ENCODE measurements at regions not wholly inside any gene's neighbourhood (a gene's known extent, or its start where the extent isn't known, plus 50 kb on each side); places are given as distances from the start of the nearest gene placed in this dataset.
"Not testable (repeated sequence)": the region's sequence is repeated elsewhere in the genome, so short reads cannot be mapped to it uniquely, and the experiment has no call there.

DNA sequence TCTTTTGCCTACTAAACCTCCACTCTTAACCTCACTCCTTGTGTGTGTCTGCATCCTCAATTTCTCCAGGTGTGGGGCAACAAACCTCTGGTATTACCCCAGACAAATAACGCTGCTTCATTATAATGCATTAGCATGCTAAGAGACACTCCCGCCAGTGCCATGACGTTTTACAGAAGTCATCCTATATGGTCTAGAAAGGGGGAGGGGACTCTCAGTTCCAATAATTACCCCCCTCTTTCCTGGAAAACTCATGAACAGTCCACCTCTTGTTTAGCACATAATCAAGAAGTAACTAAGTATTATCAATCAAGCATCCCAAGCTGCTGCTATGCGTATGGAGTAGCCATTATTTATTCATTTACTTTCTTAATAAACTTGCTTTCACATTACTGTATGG is 364.5 kb downstream of the TYW1 start:
- no peaks in the 10 kb centered on the region; the same call in 1 of the 2 replicates for H3K4me1 ChIP-seq (ENCODE audit: insufficient read depth, low read length)
- 97% methylated on average over 4 of the region's 4 CpGs for WGBS
- no peaks in the 10 kb centered on the region for H3K36me3 ChIP-seq (ENCODE audit: insufficient read depth, low read length)
- no peak overlapping the region for H3K27ac ChIP-seq (ENCODE audit: low read depth, low read length)
- peaks cover 4% of the 10 kb centered on the region for H3K9me3 ChIP-seq (ENCODE audit: insufficient read depth, low read depth, low read length)
- H3K27me3 ChIP-seq (ENCODE audit: insufficient read depth, low read length) = no peaks in the 10 kb centered on the region
- H3K4me3 ChIP-seq (ENCODE audit: low read length) = no peak overlapping the region
- H3K9ac ChIP-seq (ENCODE audit: low read depth, low read length) = no peak overlapping the region

DNA sequence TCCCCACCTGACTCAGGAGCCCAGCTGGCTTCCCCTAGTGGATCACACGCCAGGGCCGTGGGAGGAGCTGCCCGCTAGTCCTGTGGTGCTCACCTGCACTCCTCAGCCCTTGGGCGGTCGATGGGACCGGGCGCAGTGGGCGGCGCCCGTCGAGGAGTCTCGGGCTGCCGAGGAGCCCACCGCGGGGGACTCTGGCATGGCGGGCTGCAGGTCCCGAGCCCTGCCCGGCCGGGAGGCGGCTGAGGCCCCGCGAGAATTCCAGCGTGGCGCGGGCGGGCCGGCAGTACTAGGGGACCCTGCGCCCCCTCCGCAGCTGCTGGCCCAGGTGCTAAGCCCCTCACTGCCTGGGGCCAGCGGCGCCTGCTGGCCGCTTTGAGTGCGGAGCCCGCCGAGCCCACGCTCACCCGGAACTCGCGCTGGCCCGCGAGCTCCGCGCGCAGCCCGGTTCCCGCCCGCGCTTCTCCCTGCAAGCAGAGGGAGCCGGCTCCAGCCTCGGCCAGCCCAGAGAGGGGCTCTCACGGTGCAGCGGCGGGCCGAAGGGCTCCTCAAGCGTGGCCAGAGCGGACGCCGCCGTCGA is 367.9 kb downstream of the TYW1 start:
- Histone ChIP-seq H3K9ac (ENCODE audit: low read depth, low read length) (no peak overlapping the region), H3K4me1 (ENCODE audit: insufficient read depth, low read length) (no peaks in the 10 kb centered on the region; the same call in 1 of the 2 replicates), H3K27ac (ENCODE audit: low read depth, low read length) (no peak overlapping the region), H3K36me3 (ENCODE audit: insufficient read depth, low read length) (no peaks in the 10 kb centered on the region), H3K4me3 (ENCODE audit: low read length) (no peak overlapping the region), H3K9me3 (ENCODE audit: insufficient read depth, low read depth, low read length) (peaks cover 5% of the 10 kb centered on the region; the same call in 1 of the 2 replicates), H3K27me3 (ENCODE audit: insufficient read depth, low read length) (no peaks in the 10 kb centered on the region)
- 93% methylated on average over 60 of the region's 60 CpGs for WGBS

DNA sequence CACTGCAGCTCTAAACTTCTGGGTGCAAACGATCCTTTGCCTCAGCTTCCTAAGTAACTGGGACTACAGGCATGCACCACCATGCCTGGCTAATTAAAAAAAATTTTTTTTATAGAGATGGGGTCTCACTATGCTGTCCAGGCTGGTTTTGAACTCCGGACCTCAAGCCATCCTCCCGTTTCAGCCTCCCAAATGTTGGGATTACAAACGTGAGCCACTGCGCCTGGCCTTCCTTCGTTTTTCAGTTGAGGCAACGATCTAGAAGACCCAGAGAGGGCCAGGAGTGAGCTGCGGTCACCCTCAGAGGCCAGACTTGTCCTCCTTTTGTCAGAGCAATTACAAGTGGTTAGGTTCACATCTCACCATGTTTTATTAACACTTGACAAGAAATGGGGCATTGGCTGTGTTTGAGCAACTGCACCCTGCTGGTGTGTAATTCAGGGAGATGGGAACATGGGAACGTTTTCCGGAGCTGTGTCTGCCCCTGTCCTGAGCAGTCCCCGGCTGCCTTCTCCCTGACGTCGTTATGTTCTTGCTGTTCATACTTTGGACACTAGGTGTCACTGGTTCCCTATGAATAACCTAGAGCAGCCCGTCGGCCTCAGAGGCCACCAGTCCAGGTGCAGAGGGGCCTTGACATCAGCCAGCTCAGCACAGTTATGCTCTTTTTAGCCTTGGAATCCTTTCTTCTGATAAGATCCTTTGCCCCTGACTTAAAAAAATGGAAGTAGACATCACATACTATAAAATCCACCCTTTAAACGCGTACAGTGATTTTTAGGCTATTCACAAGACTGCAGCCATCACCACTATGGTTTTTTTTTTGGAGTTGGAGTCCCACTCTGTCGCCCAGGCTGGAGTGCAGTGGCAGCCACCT is 375.0 kb downstream of the TYW1 start:
- 50% methylated on average over 18 of the region's 18 CpGs for WGBS
- Histone ChIP-seq H3K9ac (ENCODE audit: low read depth, low read length) (no peak overlapping the region), H3K27ac (ENCODE audit: low read depth, low read length) (no peak overlapping the region), H3K4me3 (ENCODE audit: low read length) (no peak overlapping the region), H3K9me3 (ENCODE audit: insufficient read depth, low read depth, low read length) (peaks cover 11% of the 10 kb centered on the region; the same call in 1 of the 2 replicates), H3K4me1 (ENCODE audit: insufficient read depth, low read length) (no peaks in the 10 kb centered on the region), H3K27me3 (ENCODE audit: insufficient read depth, low read length) (no peaks in the 10 kb centered on the region), H3K36me3 (ENCODE audit: insufficient read depth, low read length) (no peaks in the 10 kb centered on the region)

DNA sequence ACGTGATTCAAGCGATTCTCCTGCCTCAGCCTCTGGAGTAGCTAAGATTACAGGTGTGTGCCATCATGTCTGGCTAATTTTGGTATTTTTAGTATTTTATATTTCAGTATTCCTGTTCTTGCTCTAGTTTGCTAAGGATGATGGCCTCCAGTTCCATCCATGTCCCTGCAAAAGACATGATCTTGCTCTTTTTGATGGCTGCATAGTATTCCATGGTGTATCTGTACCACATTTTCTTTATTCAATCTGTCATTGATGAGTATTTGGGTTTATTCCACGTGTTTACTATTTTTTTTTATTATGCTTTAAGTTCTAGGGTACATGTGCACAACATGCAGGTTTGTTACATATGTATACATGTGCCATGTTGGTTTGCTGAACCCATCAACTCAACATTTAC is 376.8 kb downstream of the TYW1 start:
- H3K27me3 ChIP-seq (ENCODE audit: insufficient read depth, low read length); H3K4me3 ChIP-seq (ENCODE audit: low read length); H3K9ac ChIP-seq (ENCODE audit: low read depth, low read length); H3K27ac ChIP-seq (ENCODE audit: low read depth, low read length); H3K36me3 ChIP-seq (ENCODE audit: insufficient read depth, low read length); H3K9me3 ChIP-seq (ENCODE audit: insufficient read depth, low read depth, low read length); H3K4me1 ChIP-seq (ENCODE audit: insufficient read depth, low read length): not testable (repeated sequence)
- 87% methylated on average over 3 of the region's 3 CpGs for WGBS

DNA sequence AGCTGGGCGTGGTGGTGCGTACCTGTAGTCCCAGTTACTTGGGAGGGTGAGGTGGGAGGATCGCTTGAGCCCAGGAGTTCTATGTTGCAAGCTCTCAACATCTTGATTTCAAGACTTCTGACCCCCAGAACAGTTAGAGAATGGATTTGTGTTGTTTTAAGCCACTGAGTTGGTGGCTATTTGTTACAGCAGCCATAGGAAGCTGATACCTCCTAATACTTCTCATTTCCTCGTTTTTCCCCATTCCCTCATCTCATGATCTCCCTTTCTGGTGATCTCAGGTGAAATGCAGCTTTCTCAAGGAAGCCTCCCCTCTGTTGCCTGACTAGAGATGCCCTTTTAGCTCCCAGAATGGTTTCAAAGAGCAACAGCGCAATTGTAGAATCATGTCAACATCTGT is 378.8 kb downstream of the TYW1 start:
- H3K4me1 ChIP-seq (ENCODE audit: insufficient read depth, low read length) = no peaks in the 10 kb centered on the region
- H3K4me3 ChIP-seq (ENCODE audit: low read length) = no peak overlapping the region
- 90% methylated on average over 5 of the region's 5 CpGs for WGBS

DNA sequence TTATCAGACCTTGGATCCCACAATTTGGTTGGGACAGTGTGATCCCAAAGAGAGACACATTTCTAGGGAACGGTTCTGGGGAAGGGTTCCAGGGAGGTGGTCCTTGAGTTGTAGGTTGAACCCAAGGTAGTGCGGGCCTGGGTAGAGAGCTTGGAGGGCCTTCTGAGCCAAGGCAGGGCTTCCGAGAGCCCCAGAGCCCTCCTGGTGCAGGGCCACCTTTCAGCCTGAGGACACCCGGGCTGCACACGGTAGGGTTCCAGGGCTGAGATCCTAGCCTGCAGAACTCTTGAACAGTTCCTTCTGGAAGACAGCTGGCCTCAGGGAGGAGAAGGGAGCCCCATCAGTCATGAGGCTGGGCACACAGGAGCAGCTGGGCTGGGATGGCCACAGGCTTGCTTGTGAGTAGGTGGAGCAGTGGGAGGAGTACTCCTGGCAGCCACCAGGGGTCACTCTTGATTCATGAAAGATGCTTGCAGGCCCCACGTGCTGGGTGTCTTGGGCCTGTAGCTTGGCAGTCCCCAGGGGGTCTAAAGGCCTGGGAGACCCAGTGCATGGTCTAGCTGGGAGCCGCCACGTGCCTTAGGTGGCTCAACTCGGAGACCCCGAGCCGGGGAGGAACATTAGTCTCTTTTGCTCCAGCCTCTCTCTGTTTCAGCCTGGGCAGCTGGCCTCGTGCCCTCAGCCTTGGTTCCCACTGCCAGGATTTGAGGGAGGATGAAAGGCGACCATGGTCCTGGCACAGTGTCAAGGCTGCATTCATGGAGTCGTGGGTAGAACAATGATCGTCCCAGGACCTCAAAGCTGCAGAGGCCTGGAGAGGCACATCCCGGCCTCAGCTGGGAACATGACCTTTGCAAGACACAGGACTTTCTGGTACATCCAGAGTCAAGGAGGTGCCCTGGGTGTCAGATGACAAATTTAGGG is 381.6 kb downstream of the TYW1 start:
- Histone ChIP-seq H3K36me3 (ENCODE audit: insufficient read depth, low read length) (no peaks in the 10 kb centered on the region), H3K27ac (ENCODE audit: low read depth, low read length) (no peak overlapping the region), H3K9me3 (ENCODE audit: insufficient read depth, low read depth, low read length) (peaks cover 6% of the 10 kb centered on the region; the same call in 1 of the 2 replicates), H3K4me3 (ENCODE audit: low read length) (no peak overlapping the region), H3K9ac (ENCODE audit: low read depth, low read length) (no peak overlapping the region), H3K4me1 (ENCODE audit: insufficient read depth, low read length) (no peaks in the 10 kb centered on the region), H3K27me3 (ENCODE audit: insufficient read depth, low read length) (peaks cover 5% of the 10 kb centered on the region)
- WGBS = 59% methylated on average over 15 of the region's 16 CpGs

More for the DNA sequence above, 378.8 kb downstream of the TYW1 start:
- H3K36me3 ChIP-seq (ENCODE audit: insufficient read depth, low read length) = no peaks in the 10 kb centered on the region
- no peak overlapping the region for H3K9ac ChIP-seq (ENCODE audit: low read depth, low read length)
- H3K27ac ChIP-seq (ENCODE audit: low read depth, low read length) = no peak overlapping the region
- peaks cover 5% of the 10 kb centered on the region for H3K27me3 ChIP-seq (ENCODE audit: insufficient read depth, low read length)
- peaks cover 6% of the 10 kb centered on the region; the same call in 1 of the 2 replicates for H3K9me3 ChIP-seq (ENCODE audit: insufficient read depth, low read depth, low read length)

DNA sequence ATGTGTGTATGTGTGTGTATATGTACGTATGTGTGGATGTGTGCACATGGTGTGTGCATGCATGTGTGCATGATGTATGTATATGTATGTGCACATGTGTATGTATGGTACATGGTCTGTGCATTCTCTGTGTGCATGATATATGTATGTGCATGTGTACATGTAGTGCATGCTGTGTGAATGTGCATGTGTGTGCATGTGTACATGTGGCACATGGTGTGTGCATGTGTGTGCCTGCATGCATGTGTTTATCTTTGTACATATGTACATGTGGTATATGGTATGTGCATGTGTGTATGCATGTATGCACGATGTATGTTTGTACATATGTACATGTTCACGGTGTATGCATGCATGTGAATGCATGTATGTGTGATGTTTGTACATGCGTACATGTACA is 383.7 kb downstream of the TYW1 start:
- no peak overlapping the region for H3K4me3 ChIP-seq (ENCODE audit: low read length)
- H3K27me3 ChIP-seq (ENCODE audit: insufficient read depth, low read length) = peaks cover 5% of the 10 kb centered on the region
- H3K36me3 ChIP-seq (ENCODE audit: insufficient read depth, low read length) = no peaks in the 10 kb centered on the region
- H3K9me3 ChIP-seq (ENCODE audit: insufficient read depth, low read depth, low read length) = peaks cover 3% of the 10 kb centered on the region; the same call in 1 of the 2 replicates
- H3K27ac ChIP-seq (ENCODE audit: low read depth, low read length) = no peak overlapping the region
- H3K4me1 ChIP-seq (ENCODE audit: insufficient read depth, low read length) = no peaks in the 10 kb centered on the region
- 68% methylated on average over 4 of the region's 4 CpGs for WGBS
- H3K9ac ChIP-seq (ENCODE audit: low read depth, low read length) = no peak overlapping the region

DNA sequence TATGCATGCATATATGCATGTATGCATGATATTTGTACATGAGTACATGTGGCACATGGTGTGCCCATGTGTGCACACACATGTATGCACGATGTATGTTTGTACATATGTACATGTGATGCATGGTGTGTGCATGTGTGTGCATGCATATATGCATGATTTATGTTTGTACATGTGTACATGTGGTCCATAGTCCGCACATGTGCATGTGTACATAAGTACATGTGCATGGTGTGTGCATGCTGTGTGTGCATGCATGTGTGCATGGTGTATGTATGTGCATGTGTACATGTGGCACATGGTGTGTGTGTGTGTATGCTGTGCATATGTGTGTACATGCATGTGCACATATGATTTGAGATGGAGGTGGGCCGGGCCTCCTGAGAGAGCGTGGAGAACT is 384.2 kb downstream of the TYW1 start:
- Histone ChIP-seq H3K9me3 (ENCODE audit: insufficient read depth, low read depth, low read length) (no peaks in the 10 kb centered on the region), H3K4me1 (ENCODE audit: insufficient read depth, low read length) (no peaks in the 10 kb centered on the region), H3K9ac (ENCODE audit: low read depth, low read length) (no peak overlapping the region), H3K27me3 (ENCODE audit: insufficient read depth, low read length) (peaks cover 5% of the 10 kb centered on the region), H3K36me3 (ENCODE audit: insufficient read depth, low read length) (no peaks in the 10 kb centered on the region), H3K27ac (ENCODE audit: low read depth, low read length) (no peak overlapping the region), H3K4me3 (ENCODE audit: low read length) (no peak overlapping the region)
- WGBS = 68% methylated on average over 4 of the region's 4 CpGs

DNA sequence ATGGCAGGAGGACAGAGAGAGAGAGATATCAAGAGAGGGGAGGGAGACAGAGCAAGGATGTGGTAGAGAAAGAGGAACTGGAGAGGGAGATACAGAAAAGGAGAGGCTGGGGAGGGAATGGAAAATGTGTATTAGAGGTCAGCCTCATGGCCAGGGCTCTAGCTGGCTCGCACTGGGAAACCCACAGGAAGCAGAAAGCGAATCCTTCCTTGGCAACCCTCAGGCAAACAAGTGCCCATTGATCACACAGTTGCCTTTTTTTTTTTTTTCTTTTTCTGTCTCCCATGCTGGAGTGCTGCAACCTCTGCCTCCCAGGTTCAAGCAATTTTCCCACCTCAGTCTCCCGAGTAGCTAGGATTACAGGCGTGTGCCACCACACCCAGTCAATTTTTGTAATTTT is 391.2 kb downstream of the TYW1 start:
- 92% methylated on average over 4 of the region's 4 CpGs for WGBS
- no peaks in the 10 kb centered on the region for H3K9me3 ChIP-seq (ENCODE audit: insufficient read depth, low read depth, low read length)
- H3K27me3 ChIP-seq (ENCODE audit: insufficient read depth, low read length) = no peaks in the 10 kb centered on the region
- no peak overlapping the region for H3K9ac ChIP-seq (ENCODE audit: low read depth, low read length)
- H3K4me3 ChIP-seq (ENCODE audit: low read length) = no peak overlapping the region
- no peaks in the 10 kb centered on the region for H3K4me1 ChIP-seq (ENCODE audit: insufficient read depth, low read length)
- H3K36me3 ChIP-seq (ENCODE audit: insufficient read depth, low read length) = no peaks in the 10 kb centered on the region
- no peak overlapping the region for H3K27ac ChIP-seq (ENCODE audit: low read depth, low read length)

DNA sequence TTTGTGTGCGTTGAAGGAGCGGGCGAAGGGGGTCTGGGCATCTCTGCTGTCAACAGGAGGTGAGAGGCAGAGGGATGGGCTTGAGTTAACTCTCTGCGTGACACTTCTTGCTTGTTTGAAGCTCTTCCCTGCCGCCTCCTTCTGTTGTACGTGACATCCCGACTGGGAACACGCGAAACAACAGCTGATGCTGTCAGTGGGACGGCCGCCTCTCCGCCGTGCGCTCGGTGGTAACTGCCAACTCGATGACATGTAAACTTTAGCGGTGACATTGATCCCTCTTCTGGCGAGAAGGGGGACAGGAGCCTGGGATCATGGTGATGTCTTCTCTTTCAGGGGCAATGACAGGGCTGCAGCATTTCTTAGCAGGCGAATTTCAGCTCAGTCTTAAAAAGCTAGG is 394.5 kb downstream of the TYW1 start:
- Histone ChIP-seq H3K9ac (ENCODE audit: low read depth, low read length) (no peak overlapping the region), H3K36me3 (ENCODE audit: insufficient read depth, low read length) (no peaks in the 10 kb centered on the region), H3K9me3 (ENCODE audit: insufficient read depth, low read depth, low read length) (no peaks in the 10 kb centered on the region), H3K27ac (ENCODE audit: low read depth, low read length) (no peak overlapping the region), H3K27me3 (ENCODE audit: insufficient read depth, low read length) (no peaks in the 10 kb centered on the region), H3K4me1 (ENCODE audit: insufficient read depth, low read length) (no peaks in the 10 kb centered on the region), H3K4me3 (ENCODE audit: low read length) (no peak overlapping the region)
- WGBS = 91% methylated on average over 19 of the region's 19 CpGs
